GM19035 (cell line): ENCODE measurements at regions not wholly inside any gene's neighbourhood (a gene's known extent, or its start where the extent isn't known, plus 50 kb on each side); places are given as distances from the start of the nearest gene placed in this dataset.

Experiments
- ATAC-seq: cut with Tn5 transposase; IDR thresholded peaks from one replicate; pipeline ENCODE4 v1.9.1; 2021; ENCODE audit not compliant: unreplicated experiment

GRCh38 chrY:14139521-14139920 is 83.5 kb downstream of the VCY1B start:
- no peak for ATAC-seq

- ATAC-seq = no peak
These were observed 89.6 kb downstream of the VCY1B start for GRCh38 chrY:14145614-14146013.

GRCh38 chrY:14182776-14183175 is 126.7 kb downstream of the VCY1B start:
- ATAC-seq = no peak

GRCh38 chrY:14222014-14222413 is 166.0 kb downstream of the VCY1B start:
- ATAC-seq = no peak

GRCh38 chrY:14231703-14232102 is 175.7 kb downstream of the VCY1B start:
- no peak for ATAC-seq

GRCh38 chrY:14235070-14235469 is 179.0 kb downstream of the VCY1B start:
- no peak for ATAC-seq

DNA sequence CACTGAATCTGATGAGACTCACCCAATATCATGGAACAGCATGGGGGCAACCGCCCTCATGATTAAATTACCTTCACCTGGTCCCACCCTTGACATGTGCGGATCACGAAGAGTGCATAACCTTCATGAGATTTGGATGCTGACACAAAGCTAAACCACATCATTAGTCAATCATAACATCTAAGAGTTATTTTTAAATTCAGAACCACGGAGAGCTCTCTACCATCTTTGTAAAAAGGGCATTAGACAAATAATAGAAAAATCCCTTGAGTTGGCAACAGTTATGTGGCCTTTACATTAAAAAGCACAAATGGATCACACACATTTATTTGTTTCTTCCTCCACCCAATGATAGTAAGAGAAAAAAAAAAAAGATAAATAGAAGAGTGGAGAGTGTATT is 182.2 kb downstream of the VCY1B start:
- no peak for ATAC-seq

- no peak for ATAC-seq
These were observed 190.9 kb downstream of the VCY1B start for GRCh38 chrY:14246948-14247347.

- ATAC-seq = no peak
These were observed 193.0 kb downstream of the VCY1B start for GRCh38 chrY:14248878-14249576.

- ATAC-seq = peak; percentile 66
These were observed 200.2 kb downstream of the VCY1B start for GRCh38 chrY:14255965-14256816.

GRCh38 chrY:14256817-14257168 is 200.8 kb downstream of the VCY1B start:
- ATAC-seq = no peak

DNA sequence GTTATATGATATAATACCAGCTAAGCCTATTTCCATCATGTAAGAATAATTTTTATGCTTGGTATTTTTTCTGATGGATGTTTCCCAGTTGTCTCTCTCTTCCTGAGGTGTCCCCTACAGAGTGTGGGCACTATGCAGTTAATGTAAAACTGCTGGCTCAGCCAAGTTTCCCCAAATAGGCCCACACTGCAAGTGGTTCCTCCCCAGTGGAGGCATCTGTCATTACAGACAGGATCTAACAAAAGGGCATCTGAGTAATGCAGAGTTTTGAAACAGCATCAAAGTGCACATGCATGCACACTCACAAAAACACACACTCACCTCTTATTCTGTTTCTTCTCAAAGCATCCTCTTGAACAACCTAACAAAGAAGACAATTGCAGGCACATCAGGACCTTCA is 221.0 kb downstream of the VCY1B start:
- ATAC-seq = no peak

DNA sequence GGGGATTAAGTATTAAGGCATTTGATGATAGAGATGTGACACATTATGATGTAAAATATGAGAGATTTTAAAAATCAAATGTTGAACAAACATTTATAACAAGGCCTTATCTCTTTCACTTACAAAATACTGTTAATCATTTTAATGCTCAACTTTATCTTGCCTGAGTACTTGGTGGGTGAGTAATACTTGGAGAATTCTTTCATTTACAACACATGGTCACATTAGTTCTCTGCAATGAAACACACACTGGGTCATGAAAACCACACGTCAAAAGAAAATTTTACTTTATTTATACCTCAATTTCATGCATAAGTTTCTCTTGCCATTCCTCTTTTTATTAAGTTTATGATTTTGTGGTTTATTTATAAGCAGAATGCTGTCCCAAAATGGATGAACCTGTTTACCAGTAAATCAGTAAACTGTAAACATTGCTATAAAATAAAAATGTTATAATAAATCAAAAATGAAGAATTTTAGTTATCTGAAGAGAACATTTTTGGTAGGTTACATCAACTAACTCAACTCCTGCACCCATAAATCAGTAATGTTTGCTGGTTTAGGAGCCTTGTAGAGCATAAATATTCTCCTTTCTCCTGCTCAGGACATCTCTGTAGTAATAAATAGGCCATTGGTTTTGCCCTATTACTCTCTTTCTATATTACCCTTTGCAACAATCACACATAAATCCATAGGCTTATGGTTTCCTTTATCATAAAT is 233.5 kb upstream of the NLGN4Y start:
- ATAC-seq = no peak

DNA sequence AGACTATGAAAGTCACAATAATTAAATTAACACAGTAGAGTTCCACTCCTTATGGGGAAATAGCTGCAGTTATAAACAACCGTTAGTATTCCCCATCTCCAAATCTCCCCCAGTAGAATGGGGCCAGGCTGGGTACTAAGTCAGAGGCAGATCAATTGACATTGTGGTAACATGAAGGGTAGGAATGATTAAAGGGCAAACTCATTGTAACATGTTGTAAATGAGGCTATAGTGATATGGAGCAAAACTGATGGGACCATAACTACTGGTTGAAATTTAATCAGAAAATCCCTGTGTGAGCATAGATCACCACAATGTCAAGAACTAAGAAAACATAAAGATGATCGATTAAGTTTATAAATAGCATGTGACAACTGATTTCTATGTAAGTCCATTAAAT is 231.9 kb upstream of the NLGN4Y start:
- no peak for ATAC-seq

DNA sequence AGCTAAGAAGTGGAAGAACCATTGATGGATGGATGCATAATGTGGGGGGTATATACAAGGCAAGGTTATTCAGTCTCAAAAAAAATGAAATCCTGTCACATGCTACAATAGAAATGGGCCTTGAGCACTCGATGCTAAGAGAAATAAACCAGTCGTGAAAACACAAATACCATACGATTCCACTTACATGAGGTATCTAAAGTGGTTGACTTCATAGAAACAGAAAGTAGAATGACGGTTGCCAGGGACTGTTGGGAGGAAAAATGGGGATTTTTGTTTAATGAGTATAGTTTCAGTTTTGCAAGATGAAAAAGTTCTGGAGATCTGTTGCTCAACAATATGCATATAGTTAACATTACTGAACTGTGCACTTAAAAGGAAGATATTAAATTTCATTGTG is 223.6 kb upstream of the NLGN4Y start:
- ATAC-seq = peak; percentile 53

DNA sequence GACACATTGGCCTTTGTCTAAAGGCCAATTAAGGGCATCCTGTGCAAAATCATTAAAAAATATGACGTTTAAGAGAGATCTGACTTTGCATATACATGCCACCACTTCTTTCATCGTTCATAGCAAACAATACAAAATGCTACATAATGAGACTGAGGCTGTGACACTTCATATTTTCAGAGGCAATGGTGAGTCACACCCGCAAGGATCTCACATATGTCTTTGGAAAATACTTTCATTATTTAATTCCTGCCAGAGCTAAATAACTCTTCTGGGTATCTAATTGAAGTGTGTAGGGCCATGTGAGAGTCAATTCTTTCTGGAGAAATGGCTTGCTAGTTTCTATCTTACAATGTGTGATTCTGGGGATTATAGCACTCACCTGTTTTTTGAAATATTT is 222.8 kb upstream of the NLGN4Y start:
- no peak for ATAC-seq

GRCh38 chrY:14328677-14329345 is 195.5 kb upstream of the NLGN4Y start:
- ATAC-seq = peak; percentile 98

DNA sequence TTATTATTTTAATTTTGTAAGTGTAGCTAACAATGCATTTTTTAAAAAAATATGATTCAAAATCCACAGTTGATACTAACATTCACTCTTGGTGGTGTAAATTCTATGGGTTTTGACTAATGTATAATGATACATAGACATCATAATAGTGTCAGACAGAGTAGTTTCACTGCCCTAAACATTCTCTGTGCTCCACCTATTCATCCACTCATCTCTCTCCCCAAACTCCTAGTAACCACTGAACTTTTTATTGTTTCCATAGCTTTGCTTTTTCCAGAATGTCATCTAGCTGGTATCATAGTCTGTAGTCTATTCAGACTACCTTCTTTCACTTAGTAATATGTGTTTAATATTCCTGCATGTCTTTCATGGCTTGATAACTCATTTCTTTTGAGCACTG is 194.0 kb upstream of the NLGN4Y start:
- no peak for ATAC-seq

- ATAC-seq = no peak
These were observed 184.8 kb upstream of the NLGN4Y start for GRCh38 chrY:14339524-14339923.

- ATAC-seq = peak; percentile 70
These were observed 183.7 kb upstream of the NLGN4Y start for GRCh38 chrY:14340459-14341143.
